ENCODE measurements at regions not wholly inside any gene's neighbourhood (a gene's known extent, or its start where the extent isn't known, plus 50 kb on each side); places are given as distances from the start of the nearest gene placed in this dataset.
A peak's percentile ranks its signal among the peaks of the same experiment; 100 is the strongest.

GRCh38 chr7:22676385-22676784 is 50.6 kb upstream of the IL6 start:
- DNase-seq, result no peak

GRCh38 chr7:22675917-22676343 is 51.1 kb upstream of the IL6 start:
- DNase-seq, result no peak

- no peak for DNase-seq
Measured at GRCh38 chr7:22675421-22675820, 51.6 kb upstream of the IL6 start.

GRCh38 chr7:22672846-22673680 is 53.9 kb upstream of the IL6 start:
- no peak for DNase-seq

- no peak for DNase-seq
Measured at GRCh38 chr7:22671177-22671879, 55.7 kb upstream of the IL6 start.

- no peak for DNase-seq
Measured at GRCh38 chr7:22670422-22670815, 56.6 kb upstream of the IL6 start.

- DNase-seq, result no peak
Measured at GRCh38 chr7:22669692-22670421, 57.1 kb upstream of the IL6 start.

- no peak for DNase-seq
Measured at GRCh38 chr7:22668971-22669401, 58.0 kb upstream of the IL6 start.

- no peak for DNase-seq
Measured at GRCh38 chr7:22667562-22668239, 59.3 kb upstream of the IL6 start.

GRCh38 chr7:22667187-22667561 is 59.8 kb upstream of the IL6 start:
- DNase-seq, result no peak

- DNase-seq, result no peak
Measured at GRCh38 chr7:22666732-22667131, 60.3 kb upstream of the IL6 start.

GRCh38 chr7:22665923-22666322 is 61.1 kb upstream of the IL6 start:
- DNase-seq, result no peak

- DNase-seq, result no peak
Measured at GRCh38 chr7:22664988-22665798, 61.8 kb upstream of the IL6 start.

GRCh38 chr7:22663721-22664120 is 63.3 kb upstream of the IL6 start:
- no peak for DNase-seq

GRCh38 chr7:22663357-22663718 is 63.7 kb upstream of the IL6 start:
- DNase-seq, result no peak

- DNase-seq, result no peak
Measured at GRCh38 chr7:22662556-22663356, 64.2 kb upstream of the IL6 start.

GRCh38 chr7:22662036-22662435 is 65.0 kb upstream of the IL6 start:
- DNase-seq, result no peak

GRCh38 chr7:22660732-22661131 is 66.3 kb upstream of the IL6 start:
- peak; percentile 7 for DNase-seq

GRCh38 chr7:22660293-22660692 is 66.7 kb upstream of the IL6 start:
- DNase-seq, result no peak

GRCh38 chr7:22659741-22660140 is 67.3 kb upstream of the IL6 start:
- no peak for DNase-seq

GRCh38 chr7:22658031-22658430 is 69.0 kb upstream of the IL6 start:
- DNase-seq, result no peak
